OCI-LY3 (cell line): ENCODE measurements at regions not wholly inside any gene's neighbourhood (a gene's known extent, or its start where the extent isn't known, plus 50 kb on each side); places are given as distances from the start of the nearest gene placed in this dataset.

Source experiments
- H2AFZ ChIP-seq: fragments of 200-600, 300-600 bp; shearing (Covaris generic); 2 replicates; pipeline ENCODE4 v1.6.0; 2014; ENCODE audit warnings: antibody characterized with exemption, low read depth, low read length
- H3K27ac ChIP-seq: fragments of 200-600, 300-600 bp; sonication (generic); 2 replicates; pipeline ENCODE4 v1.5.1; 2014; ENCODE audit warnings: mild to moderate bottlenecking, low read length, moderate library complexity, mixed read lengths
- H3K27me3 ChIP-seq: fragments of 200-600, 300-600 bp; sonication (generic); 2 replicates; pipeline ENCODE4 v1.6.1; 2014; ENCODE audit warnings: low read depth, low read length, mixed read lengths
- H3K36me3 ChIP-seq: fragments of 200-600, 300-600 bp; sonication (generic); replicated peaks from 2 replicates; pipeline ENCODE3; 2014; ENCODE audit warnings: low read depth, low read length, mixed read lengths
- H3K4me1 ChIP-seq: fragments of 300-600, 200-600 bp; sonication (generic); 2 replicates; pipeline ENCODE4 v1.6.1; 2014; ENCODE audit warnings: low read length, mixed read lengths
- H3K4me2 ChIP-seq: fragments of 200-600, 300-600 bp; sonication (generic); 2 replicates; pipeline ENCODE4 v1.6.1; 2014; ENCODE audit warnings: low read length, mixed read lengths
- H3K4me3 ChIP-seq: fragments of 300-600, 200-600 bp; sonication (generic); 2 replicates; pipeline ENCODE4 v1.5.1; 2014; ENCODE audit warnings: antibody characterized with exemption, mild to moderate bottlenecking, low read length, moderate library complexity
- H3K79me2 ChIP-seq: fragments of 300-600, 200-600 bp; shearing (Covaris generic); 2 replicates; pipeline ENCODE4 v1.6.1; 2014; ENCODE audit warnings: mild to moderate bottlenecking, low read length, mixed read lengths
- H3K9ac ChIP-seq: fragments of 300-600, 200-600 bp; shearing (Covaris generic); 2 replicates; pipeline ENCODE4 v1.6.0; 2014; ENCODE audit warnings: mild to moderate bottlenecking, low read length, moderate library complexity
- H3K9me3 ChIP-seq: fragments of 200-600, 300-600 bp; shearing (Covaris generic); 2 replicates; pipeline ENCODE4 v1.6.1; 2014; ENCODE audit warnings: low read length, mixed read lengths; ENCODE audit not compliant: insufficient read depth
- H4K20me1 ChIP-seq: fragments of 200-600, 300-600 bp; sonication (generic); 2 replicates; pipeline ENCODE4 v1.6.1; 2016; ENCODE audit warnings: low read length, mixed read lengths; ENCODE audit not compliant: insufficient read depth
- CTCF ChIP-seq: fragments of 200-600, 300-600 bp; sonication (generic); IDR thresholded peaks from 2 replicates; pipeline ENCODE4 v1.5.1; 2014; ENCODE audit warnings: antibody characterized with exemption, low read length, low read depth
- EZH2phosphoT487 ChIP-seq: fragments of 200-600 bp; shearing (Covaris generic); IDR thresholded peaks from 2 replicates; pipeline ENCODE4 v1.6.1; 2018; ENCODE audit warnings: antibody characterized with exemption, mixed run types, low read depth

- H3K4me2 ChIP-seq = no peak overlapping the region
- TF ChIP-seq CTCF (no peak), EZH2phosphoT487 (no peak)
- H3K4me1 ChIP-seq = no peaks in the 10 kb centered on the region
- no peaks in the 10 kb centered on the region for H3K36me3 ChIP-seq
- H3K9me3 ChIP-seq = no peaks in the 10 kb centered on the region
- no peak overlapping the region for H3K4me3 ChIP-seq
- H3K79me2 ChIP-seq = no peaks in the 10 kb centered on the region
- no peak overlapping the region for H3K9ac ChIP-seq
- H3K27ac ChIP-seq = no peak overlapping the region
- no peaks in the 10 kb centered on the region for H3K27me3 ChIP-seq
- no peaks in the 10 kb centered on the region for H4K20me1 ChIP-seq
- H2AFZ ChIP-seq = no peak overlapping the region
Measured at GRCh38 chr5:87751824-87752223, 339.1 kb upstream of the CCNH start.

GRCh38 chr5:87746891-87747377, 334.2 kb upstream of the CCNH start:
- Histone ChIP-seq H3K79me2 (no peaks in the 10 kb centered on the region), H4K20me1 (no peaks in the 10 kb centered on the region), H3K4me2 (no peak overlapping the region), H2AFZ (no peak overlapping the region), H3K9ac (no peak overlapping the region), H3K4me3 (no peak overlapping the region), H3K36me3 (no peaks in the 10 kb centered on the region), H3K9me3 (no peaks in the 10 kb centered on the region), H3K27me3 (no peaks in the 10 kb centered on the region), H3K27ac (no peak overlapping the region), H3K4me1 (no peaks in the 10 kb centered on the region)
- TF ChIP-seq CTCF (no peak), EZH2phosphoT487 (no peak)

- H2AFZ ChIP-seq = no peak overlapping the region
- H3K4me2 ChIP-seq = no peak overlapping the region
- H3K9me3 ChIP-seq = no peaks in the 10 kb centered on the region
- no peaks in the 10 kb centered on the region for H3K36me3 ChIP-seq
- H3K4me3 ChIP-seq = no peak overlapping the region
- H4K20me1 ChIP-seq = no peaks in the 10 kb centered on the region
- H3K4me1 ChIP-seq = no peaks in the 10 kb centered on the region
- H3K9ac ChIP-seq = no peak overlapping the region
- H3K27ac ChIP-seq = no peak overlapping the region
- H3K79me2 ChIP-seq = no peaks in the 10 kb centered on the region
- TF ChIP-seq CTCF (no peak), EZH2phosphoT487 (no peak)
- H3K27me3 ChIP-seq = no peaks in the 10 kb centered on the region
Measured at GRCh38 chr5:87746341-87746740, 333.6 kb upstream of the CCNH start.

- no peak overlapping the region for H3K4me3 ChIP-seq
- no peak for TF ChIP-seq CTCF
- TF ChIP-seq EZH2phosphoT487 = no peak
Measured at GRCh38 chr5:87741881-87742280, 329.2 kb upstream of the CCNH start.

More at GRCh38 chr5:87741881-87742280, 329.2 kb upstream of the CCNH start:
- H3K27ac ChIP-seq = no peak overlapping the region
- no peaks in the 10 kb centered on the region for H4K20me1 ChIP-seq
- H3K9ac ChIP-seq = no peak overlapping the region
- no peaks in the 10 kb centered on the region for H3K9me3 ChIP-seq
- H3K4me2 ChIP-seq = no peak overlapping the region
- H3K4me1 ChIP-seq = no peaks in the 10 kb centered on the region
- H2AFZ ChIP-seq = no peak overlapping the region
- H3K36me3 ChIP-seq = no peaks in the 10 kb centered on the region
- no peaks in the 10 kb centered on the region for H3K79me2 ChIP-seq
- H3K27me3 ChIP-seq = no peaks in the 10 kb centered on the region
